HEK293 (cell line): ENCODE measurements at regions not wholly inside any gene's neighbourhood (a gene's known extent, or its start where the extent isn't known, plus 50 kb on each side); places are given as distances from the start of the nearest gene placed in this dataset.
A peak's percentile ranks its signal among the peaks of the same experiment; 100 is the strongest.

ENCODE experiments used
- CTCF ChIA-PET: fragments of 350-600 bp; formaldehyde crosslinking; extraction: SDS; loops from one replicate; lab custom pipeline; 2021; ENCODE audit warnings: antibody characterized with exemption; lab: Yijun Ruan, JAX
- POLR2A ChIA-PET: fragments of 300-600 bp; formaldehyde crosslinking; extraction: SDS; loops from one replicate; lab custom pipeline; 2020; ENCODE audit warnings: antibody characterized with exemption, inconsistent platforms; lab: Yijun Ruan, JAX
- H3K27ac ChIP-seq: fragments of 200-500 bp; sonication (Bioruptor generic); 2 replicates; pipeline ENCODE4 v1.5.1; 2014; ENCODE audit warnings: low read depth, low read length, control low read depth, inconsistent platforms; ENCODE audit errors: extremely low read depth
- H3K36me3 ChIP-seq, 2 experiments: fragments of 200-500 bp in 1 of 2; sonication (Bioruptor generic) in 1 of 2; 1 replicate in 1 of 2; 2 replicates in 1 of 2; pipeline ENCODE4 v1.5.1; 2014 to 2017; ENCODE audit warnings: inconsistent platforms in 2 of 2, low read length in 2 of 2; ENCODE audit not compliant: control insufficient read depth in 2 of 2, insufficient read depth in 1 of 2
- H3K4me1 ChIP-seq: fragments of 200-500 bp; sonication (Bioruptor generic); 2 replicates; pipeline ENCODE4 v1.5.1; 2014; ENCODE audit warnings: mild to moderate bottlenecking, low read length, inconsistent platforms; ENCODE audit not compliant: control insufficient read depth, insufficient read depth
- H3K4me3 ChIP-seq: 2 replicates; pipeline ENCODE4 v1.5.1; 2011; ENCODE audit warnings: low read depth, mild to moderate bottlenecking, control low read depth, low read length, moderate library complexity
- H3K9me3 ChIP-seq: fragments of 200-500 bp; sonication (Bioruptor generic); 2 replicates; pipeline ENCODE4 v1.5.1; 2014; ENCODE audit warnings: low read depth, low read length, inconsistent platforms; ENCODE audit not compliant: control insufficient read depth, insufficient read depth
- GFI1B ChIP-seq: fragments of 450-650 bp; formaldehyde crosslinking; IDR thresholded peaks from 2 replicates; pipeline ENCODE4 v1.5.1; 2016; ENCODE audit warnings: missing biosample characterization, missing genetic modification characterization
- OVOL3 ChIP-seq: fragments of 450-650 bp; formaldehyde crosslinking; IDR thresholded peaks from 2 replicates; pipeline ENCODE4 v1.5.1; 2016; ENCODE audit warnings: missing biosample characterization, missing genetic modification characterization
- PRDM1 ChIP-seq: fragments of 450-650 bp; formaldehyde crosslinking; IDR thresholded peaks from 2 replicates; pipeline ENCODE4; 2016; ENCODE audit warnings: missing biosample characterization, missing genetic modification characterization
- REST ChIP-seq: fragments of 450-650 bp; formaldehyde crosslinking; IDR thresholded peaks from 2 replicates; pipeline ENCODE4 v1.5.1; 2016; ENCODE audit warnings: missing biosample characterization, missing genetic modification characterization
- ZBTB11 ChIP-seq: fragments of 450-650 bp; formaldehyde crosslinking; conservative IDR thresholded peaks from 2 replicates; pipeline ENCODE4 v1.5.1; 2016; ENCODE audit warnings: low read depth, missing biosample characterization, missing genetic modification characterization
- ZBTB21 ChIP-seq: fragments of 450-650 bp; formaldehyde crosslinking; IDR thresholded peaks from 2 replicates; pipeline ENCODE4 v1.5.1; 2017; ENCODE audit warnings: missing biosample characterization, missing genetic modification characterization
- ZNF140 ChIP-seq: fragments of 450-650 bp; formaldehyde crosslinking; IDR thresholded peaks from 2 replicates; pipeline ENCODE4 v1.5.1; 2016; ENCODE audit warnings: missing biosample characterization, missing genetic modification characterization
- ZNF223 ChIP-seq: fragments of 450-650 bp; formaldehyde crosslinking; IDR thresholded peaks from 2 replicates; pipeline ENCODE4 v1.5.1; 2016; ENCODE audit warnings: missing biosample characterization, missing genetic modification characterization
- ZNF266 ChIP-seq: fragments of 450-650 bp; formaldehyde crosslinking; IDR thresholded peaks from 2 replicates; pipeline ENCODE4 v1.5.1; 2016; ENCODE audit warnings: missing biosample characterization, missing genetic modification characterization, low read depth
- ZNF280D ChIP-seq: fragments of 450-650 bp; formaldehyde crosslinking; IDR thresholded peaks from 2 replicates; pipeline ENCODE4 v1.5.1; 2016; ENCODE audit warnings: missing biosample characterization, missing genetic modification characterization
- ZNF350 ChIP-seq: fragments of 450-650 bp; formaldehyde crosslinking; IDR thresholded peaks from 2 replicates; pipeline ENCODE4 v1.5.0; 2017; ENCODE audit warnings: missing biosample characterization, mild to moderate bottlenecking, missing genetic modification characterization
- ZNF398 ChIP-seq: fragments of 450-650 bp; formaldehyde crosslinking; IDR thresholded peaks from 2 replicates; pipeline ENCODE4 v1.5.1; 2017; ENCODE audit warnings: missing biosample characterization, missing genetic modification characterization
- ZNF426 ChIP-seq: fragments of 450-650 bp; formaldehyde crosslinking; IDR thresholded peaks from 2 replicates; pipeline ENCODE4 v1.5.1; 2017; ENCODE audit warnings: missing biosample characterization, missing genetic modification characterization, mild to moderate bottlenecking, inconsistent platforms, moderate library complexity
- ZNF514 ChIP-seq: fragments of 450-650 bp; formaldehyde crosslinking; IDR thresholded peaks from 2 replicates; pipeline ENCODE4 v1.5.1; 2016; ENCODE audit warnings: missing biosample characterization, missing genetic modification characterization
- ZNF555 ChIP-seq: fragments of 450-650 bp; formaldehyde crosslinking; conservative IDR thresholded peaks from 2 replicates; pipeline ENCODE4 v1.5.1; 2017; ENCODE audit warnings: missing biosample characterization, mild to moderate bottlenecking, missing genetic modification characterization, inconsistent platforms
- ZNF560 ChIP-seq: fragments of 450-650 bp; formaldehyde crosslinking; IDR thresholded peaks from 2 replicates; pipeline ENCODE4 v1.5.1; 2017; ENCODE audit warnings: missing biosample characterization, missing genetic modification characterization, borderline replicate concordance
- ZNF654 ChIP-seq: fragments of 450-650 bp; formaldehyde crosslinking; IDR thresholded peaks from 2 replicates; pipeline ENCODE4 v1.5.1; 2016; ENCODE audit warnings: low read depth, missing biosample characterization, missing genetic modification characterization
- ZNF677 ChIP-seq: fragments of 450-650 bp; IDR thresholded peaks from 2 replicates; pipeline ENCODE4 v1.5.0; 2018; ENCODE audit warnings: missing biosample characterization, mild to moderate bottlenecking, missing genetic modification characterization, moderate library complexity
- ZNF701 ChIP-seq: fragments of 450-650 bp; formaldehyde crosslinking; IDR thresholded peaks from 2 replicates; pipeline ENCODE4 v1.5.1; 2016; ENCODE audit warnings: missing biosample characterization, missing genetic modification characterization
- ZXDB ChIP-seq: fragments of 450-650 bp; formaldehyde crosslinking; IDR thresholded peaks from 2 replicates; pipeline ENCODE4 v1.5.1; 2016; ENCODE audit warnings: missing biosample characterization, missing genetic modification characterization

GRCh38 chr7:131978118-131978517, 421.7 kb upstream of the PODXL start (continued):
- TF ChIP-seq ZXDB (tag by site-specific recombination), result peak; percentile 51; the same call in 1 of the 2 replicates
- TF ChIP-seq ZNF654, result peak; percentile 25; the same call in 1 of the 2 replicates
- peak; percentile 73; the same call in 1 of the 2 replicates for TF ChIP-seq REST
- peak; percentile 77 for TF ChIP-seq ZNF560 (tag by site-specific recombination)
- peak; percentile 48; the same call in 1 of the 2 replicates for TF ChIP-seq ZBTB21 (tag by site-specific recombination)
- peak; percentile 83 for TF ChIP-seq ZNF426 (tag by site-specific recombination)
- TF ChIP-seq ZNF555 (tag by site-specific recombination), result peak; percentile 87
- TF ChIP-seq ZNF266 (tag by site-specific recombination), result peak; percentile 73
- peak; percentile 81 for TF ChIP-seq ZBTB11

- Histone ChIP-seq H3K36me3 (no peaks in the 10 kb centered on the region), H3K4me1 (no peaks in the 10 kb centered on the region), H3K4me3 (no peak overlapping the region), H3K9me3 (no peaks in the 10 kb centered on the region), H3K27ac (no peak overlapping the region)
- ChIA-PET CTCF (interaction anchor here (0.6 to 0.9 kb wide), 2 partner anchors 72 to 285 kb away, joined by 3 to 6 read pairs; no protein-coding TSS in a partner anchor), POLR2A (no interaction called here)
- TF ChIP-seq PRDM1 (tag by site-specific recombination) (no peak), ZNF677 (no peak), OVOL3 (tag by site-specific recombination) (no peak), ZNF140 (tag by site-specific recombination) (no peak), ZNF398 (tag by site-specific recombination) (no peak), ZNF280D (no peak), ZNF223 (tag by site-specific recombination) (no peak), ZNF701 (tag by site-specific recombination) (no peak), GFI1B (tag by site-specific recombination) (no peak), ZNF350 (tag by site-specific recombination) (no peak), ZNF514 (no peak)
These were observed 420.0 kb upstream of the PODXL start for GRCh38 chr7:131976411-131976810.
